NCI-H748 (cell line): ENCODE measurements at regions not wholly inside any gene's neighbourhood (a gene's known extent, or its start where the extent isn't known, plus 50 kb on each side); places are given as distances from the start of the nearest gene placed in this dataset.
A peak's percentile ranks its signal among the peaks of the same experiment; 100 is the strongest.

Experiments
- DNase-seq: peaks from one replicate; lab custom pipeline; 2025; ENCODE audit not compliant: unreplicated experiment; lab: John Stamatoyannopoulos, UW

GRCh38 chr6:15995493-15995892, 133.4 kb upstream of the MYLIP start:
- no peak for DNase-seq

GRCh38 chr6:15994814-15995459, 133.9 kb upstream of the MYLIP start:
- DNase-seq, result no peak

GRCh38 chr6:15993716-15994228, 135.1 kb upstream of the MYLIP start:
- DNase-seq, result no peak

GRCh38 chr6:15990179-15990578, 138.7 kb upstream of the MYLIP start:
- no peak for DNase-seq

- no peak for DNase-seq
Observed at GRCh38 chr6:15989397-15989796, 139.5 kb upstream of the MYLIP start.

GRCh38 chr6:15987569-15987968, 141.3 kb upstream of the MYLIP start:
- peak; percentile 77 for DNase-seq

GRCh38 chr6:15986027-15986629, 142.8 kb upstream of the MYLIP start:
- no peak for DNase-seq

GRCh38 chr6:15985379-15985959, 143.4 kb upstream of the MYLIP start:
- peak; percentile 76 for DNase-seq

- no peak for DNase-seq
Observed at GRCh38 chr6:15981956-15982355, 146.9 kb upstream of the MYLIP start.

- DNase-seq, result no peak
Observed at GRCh38 chr6:15980801-15981200, 148.1 kb upstream of the MYLIP start.

GRCh38 chr6:15978426-15978825, 150.5 kb upstream of the MYLIP start:
- DNase-seq, result no peak

GRCh38 chr6:15977050-15977449, 151.8 kb upstream of the MYLIP start:
- DNase-seq, result no peak

- DNase-seq, result no peak
Observed at GRCh38 chr6:15974817-15975216, 154.1 kb upstream of the MYLIP start.

- no peak for DNase-seq
Observed at GRCh38 chr6:15970517-15970916, 158.4 kb upstream of the MYLIP start.

- DNase-seq, result no peak
Observed at GRCh38 chr6:15969236-15969778, 159.6 kb upstream of the MYLIP start.

GRCh38 chr6:15968519-15968918, 160.4 kb upstream of the MYLIP start:
- no peak for DNase-seq

- no peak for DNase-seq
Observed at GRCh38 chr6:15966000-15966520, 162.8 kb upstream of the MYLIP start.

- DNase-seq, result peak; percentile 27
Observed at GRCh38 chr6:15962449-15962764, 166.5 kb upstream of the MYLIP start.

GRCh38 chr6:15961635-15962448, 167.0 kb upstream of the MYLIP start:
- no peak for DNase-seq

GRCh38 chr6:15960740-15961634, 167.9 kb upstream of the MYLIP start:
- no peak for DNase-seq
